T-helper 1 cell treated with Interleukin-12 subunit alpha and Interleukin-12 subunit beta and Interleukin-4 antibody, amounts not matched to agents 30 μg/mL and 1 μg/mL, for 36 hours (primary cell): ENCODE measurements at regions not wholly inside any gene's neighbourhood (a gene's known extent, or its start where the extent isn't known, plus 50 kb on each side); places are given as distances from the start of the nearest gene placed in this dataset.
"Not testable (repeated sequence)": the region's sequence is repeated elsewhere in the genome, so short reads cannot be mapped to it uniquely, and the experiment has no call there.

Source experiments
- H3K27ac Mint-ChIP-seq: one replicate; pipeline ENCODE4 v1.8.0; 2021; ENCODE audit warnings: mild to moderate bottlenecking, mixed read lengths
- H3K27me3 Mint-ChIP-seq: one replicate; pipeline ENCODE4 v1.8.0; 2021; ENCODE audit warnings: low read depth, mixed read lengths
- H3K36me3 Mint-ChIP-seq: one replicate; pipeline ENCODE4 v1.8.0; 2021; ENCODE audit warnings: low read depth, mixed read lengths
- H3K4me1 Mint-ChIP-seq: one replicate; pipeline ENCODE4 v1.8.0; 2021; ENCODE audit warnings: low read depth, mixed read lengths
- H3K4me3 Mint-ChIP-seq: one replicate; pipeline ENCODE4 v1.8.0; 2021; ENCODE audit warnings: mild to moderate bottlenecking, moderate library complexity, mixed read lengths
- H3K9me3 Mint-ChIP-seq: one replicate; pipeline ENCODE4 v1.8.0; 2021; ENCODE audit warnings: mixed read lengths

DNA sequence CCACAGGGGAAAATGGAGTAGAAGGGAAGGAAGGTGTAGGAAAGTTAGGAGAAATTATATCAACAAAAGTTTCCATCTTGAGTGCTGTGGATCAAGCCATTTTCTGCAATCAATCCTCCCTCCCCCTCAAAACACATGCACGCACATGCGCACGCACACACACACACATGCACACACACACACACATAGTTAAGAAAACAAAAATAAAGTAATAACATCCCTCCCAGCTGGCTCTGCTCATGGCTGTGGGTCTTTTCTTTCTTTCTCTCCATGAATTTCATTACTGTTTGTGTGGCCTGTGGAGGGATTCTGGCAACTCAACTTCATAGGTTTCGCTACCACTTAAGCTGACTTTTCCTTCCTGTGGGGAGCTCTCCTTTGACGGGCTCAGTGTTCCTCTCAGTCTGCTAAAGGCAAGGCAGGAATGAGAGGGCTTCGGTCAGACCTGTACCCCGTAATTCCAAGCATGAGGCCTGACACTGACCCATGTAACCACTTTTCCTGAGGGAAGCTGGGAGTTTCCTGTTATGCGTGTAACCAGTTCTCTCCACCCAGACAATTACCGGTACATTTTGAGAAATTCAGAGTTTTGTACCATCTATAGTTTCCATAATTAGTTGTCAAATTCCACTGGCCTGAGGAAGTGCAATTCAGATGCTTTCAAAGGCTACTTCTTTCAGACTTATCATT is 79.8 kb downstream of the ZNF92 start:
- H3K36me3 Mint-ChIP-seq = no peaks in the 10 kb centered on the region
- no peak overlapping the region for H3K4me3 Mint-ChIP-seq
- H3K27me3 Mint-ChIP-seq = peaks cover 39% of the 10 kb centered on the region
- H3K4me1 Mint-ChIP-seq = peaks cover 7% of the 10 kb centered on the region
- H3K9me3 Mint-ChIP-seq = peaks cover 3% of the 10 kb centered on the region
- no peak overlapping the region for H3K27ac Mint-ChIP-seq

DNA sequence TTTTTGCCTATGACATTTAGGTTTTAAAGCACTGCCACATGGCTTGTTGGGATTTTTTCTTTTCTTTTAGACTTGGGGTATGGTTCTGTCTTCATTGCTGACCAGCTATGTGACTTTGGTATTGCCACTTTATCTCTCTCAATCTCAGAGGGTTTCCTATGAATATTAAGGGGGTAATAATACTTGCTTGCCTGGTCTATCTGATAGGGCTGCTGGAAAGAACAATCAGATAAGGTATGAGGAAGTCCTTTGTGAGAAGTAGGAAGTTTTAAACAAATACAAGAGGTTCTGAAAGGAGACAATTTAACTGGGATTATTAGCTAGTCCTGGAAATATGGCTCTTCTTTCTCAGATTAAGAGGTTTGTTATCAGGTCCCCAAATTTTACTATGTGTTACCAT is 80.8 kb downstream of the ZNF92 start:
- Mint-ChIP-seq H3K27ac (no peak overlapping the region), H3K9me3 (peaks cover 3% of the 10 kb centered on the region), H3K4me1 (peaks cover 4% of the 10 kb centered on the region), H3K4me3 (no peak overlapping the region), H3K27me3 (peaks cover 39% of the 10 kb centered on the region), H3K36me3 (no peaks in the 10 kb centered on the region)

DNA sequence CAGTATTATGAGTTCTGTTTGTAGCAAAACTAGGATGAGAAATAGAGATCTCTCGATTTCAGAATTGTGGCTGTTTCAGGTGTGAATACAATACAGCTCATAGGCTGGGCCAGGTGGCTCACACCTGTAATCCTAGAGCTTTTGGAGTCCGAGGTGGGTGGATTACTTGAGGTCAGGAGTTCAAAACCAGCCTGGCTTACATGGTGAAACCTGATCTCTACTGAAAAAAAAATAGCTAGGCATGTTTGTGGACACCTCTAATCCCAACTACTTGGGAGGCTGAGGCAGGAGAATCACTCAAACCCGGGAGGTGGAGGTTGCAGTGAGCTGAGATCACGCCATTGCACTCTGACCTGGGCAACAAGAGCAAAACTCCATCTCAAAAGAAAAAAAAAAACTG is 81.4 kb downstream of the ZNF92 start:
- not testable (repeated sequence) for H3K36me3 Mint-ChIP-seq, H3K9me3 Mint-ChIP-seq, H3K27ac Mint-ChIP-seq, H3K4me1 Mint-ChIP-seq, H3K4me3 Mint-ChIP-seq
- peaks cover 39% of the 10 kb centered on the region for H3K27me3 Mint-ChIP-seq

DNA sequence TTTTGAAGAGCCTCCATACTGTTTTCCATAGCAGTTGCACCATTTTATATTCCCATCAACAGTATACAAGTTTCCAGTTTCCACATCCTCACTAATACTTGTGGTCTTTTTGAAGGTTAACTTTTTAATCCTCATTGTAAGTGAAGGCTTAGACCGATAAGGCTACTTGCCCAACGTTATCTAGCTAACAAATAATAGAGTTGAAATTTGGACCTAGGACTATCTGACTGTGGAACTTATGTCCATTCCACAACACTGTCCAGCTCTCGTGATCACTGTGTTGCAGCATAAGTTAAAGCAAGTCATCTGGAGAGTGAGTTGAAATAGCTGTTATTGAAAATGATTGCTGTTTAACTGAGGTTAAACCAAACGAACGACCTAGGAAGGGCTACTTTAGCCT is 84.0 kb downstream of the ZNF92 start:
- no peaks in the 10 kb centered on the region for H3K36me3 Mint-ChIP-seq
- H3K27ac Mint-ChIP-seq = no peak overlapping the region
- H3K9me3 Mint-ChIP-seq = no peaks in the 10 kb centered on the region
- no peaks in the 10 kb centered on the region for H3K4me1 Mint-ChIP-seq
- no peak overlapping the region for H3K4me3 Mint-ChIP-seq
- peaks cover 34% of the 10 kb centered on the region for H3K27me3 Mint-ChIP-seq

DNA sequence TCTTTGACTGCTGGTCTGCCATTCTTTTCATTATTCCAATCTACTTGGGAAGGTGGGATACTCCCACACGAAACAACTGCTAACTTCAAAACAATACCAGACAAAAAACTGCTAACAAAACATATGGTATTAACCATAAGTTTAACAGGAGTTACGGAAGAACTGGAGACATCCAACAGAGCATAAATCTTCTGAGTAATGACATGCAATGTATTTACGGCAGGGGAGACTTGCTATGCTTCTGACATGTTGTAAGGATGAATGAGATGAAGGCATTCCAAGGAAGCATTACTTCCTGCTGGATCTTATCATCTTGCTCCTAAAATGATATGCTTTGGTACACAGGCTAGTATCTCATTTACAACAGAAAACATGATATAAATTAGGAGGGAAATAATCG is 85.8 kb downstream of the ZNF92 start:
- Mint-ChIP-seq H3K9me3 (no peaks in the 10 kb centered on the region), H3K4me3 (no peak overlapping the region), H3K36me3 (no peaks in the 10 kb centered on the region), H3K4me1 (peaks cover 4% of the 10 kb centered on the region), H3K27ac (no peak overlapping the region), H3K27me3 (peaks cover 24% of the 10 kb centered on the region)

DNA sequence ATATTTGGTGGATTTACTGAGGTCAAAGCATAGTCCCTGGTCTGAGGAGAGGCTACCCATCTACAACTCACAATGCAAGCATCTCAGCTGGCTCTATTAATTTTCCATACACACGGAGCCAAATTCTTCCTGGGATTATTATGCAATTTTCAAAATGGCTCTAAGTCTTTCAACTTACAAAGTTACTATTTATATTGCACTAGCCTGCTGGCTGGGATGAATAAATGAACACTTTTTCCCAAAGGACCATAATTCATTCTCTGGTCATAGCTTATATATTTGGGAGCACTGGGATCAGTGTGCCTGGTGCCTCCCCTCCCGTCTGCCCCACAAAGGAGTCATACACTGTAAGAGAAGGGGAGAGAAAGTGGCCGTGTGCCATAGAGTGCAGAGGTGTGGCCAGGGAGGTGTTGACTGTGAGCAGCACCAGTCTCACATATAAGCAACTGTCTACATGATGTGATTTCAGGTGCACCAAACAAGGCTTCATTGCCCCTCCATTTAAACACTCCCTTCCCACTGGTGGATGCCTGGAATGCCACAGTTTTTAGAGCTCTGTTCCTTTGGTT is 88.6 kb downstream of the ZNF92 start:
- H3K27ac Mint-ChIP-seq = no peak overlapping the region
- H3K4me3 Mint-ChIP-seq = no peak overlapping the region
- no peaks in the 10 kb centered on the region for H3K36me3 Mint-ChIP-seq

DNA sequence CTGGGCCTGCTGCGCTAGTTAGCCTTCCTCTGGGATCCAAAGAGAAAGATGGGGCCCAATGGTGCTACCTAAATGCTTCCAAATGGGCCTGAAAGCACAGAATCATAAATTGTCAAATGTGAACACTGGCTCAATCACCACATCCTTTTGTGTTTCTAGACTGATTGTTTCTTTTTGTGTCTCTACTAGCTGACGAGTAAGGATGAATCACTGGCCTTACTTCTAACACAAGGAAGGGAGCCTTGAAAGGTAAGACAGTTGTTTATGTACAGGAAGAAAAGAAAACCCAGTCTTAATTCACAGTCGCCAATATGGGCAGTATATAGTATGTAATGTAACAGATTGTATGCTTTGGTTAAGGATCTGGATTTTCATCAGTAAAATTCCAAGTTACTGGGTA is 89.5 kb downstream of the ZNF92 start:
- H3K9me3 Mint-ChIP-seq = peaks cover 14% of the 10 kb centered on the region
- peaks cover 4% of the 10 kb centered on the region for H3K4me1 Mint-ChIP-seq
- no peak overlapping the region for H3K27ac Mint-ChIP-seq
- no peaks in the 10 kb centered on the region for H3K36me3 Mint-ChIP-seq
- H3K4me3 Mint-ChIP-seq = no peak overlapping the region
- H3K27me3 Mint-ChIP-seq = peaks cover 6% of the 10 kb centered on the region

More for the DNA sequence above, 88.6 kb downstream of the ZNF92 start:
- peaks cover 3% of the 10 kb centered on the region for H3K27me3 Mint-ChIP-seq
- peaks cover 7% of the 10 kb centered on the region for H3K9me3 Mint-ChIP-seq
- H3K4me1 Mint-ChIP-seq = peaks cover 4% of the 10 kb centered on the region

DNA sequence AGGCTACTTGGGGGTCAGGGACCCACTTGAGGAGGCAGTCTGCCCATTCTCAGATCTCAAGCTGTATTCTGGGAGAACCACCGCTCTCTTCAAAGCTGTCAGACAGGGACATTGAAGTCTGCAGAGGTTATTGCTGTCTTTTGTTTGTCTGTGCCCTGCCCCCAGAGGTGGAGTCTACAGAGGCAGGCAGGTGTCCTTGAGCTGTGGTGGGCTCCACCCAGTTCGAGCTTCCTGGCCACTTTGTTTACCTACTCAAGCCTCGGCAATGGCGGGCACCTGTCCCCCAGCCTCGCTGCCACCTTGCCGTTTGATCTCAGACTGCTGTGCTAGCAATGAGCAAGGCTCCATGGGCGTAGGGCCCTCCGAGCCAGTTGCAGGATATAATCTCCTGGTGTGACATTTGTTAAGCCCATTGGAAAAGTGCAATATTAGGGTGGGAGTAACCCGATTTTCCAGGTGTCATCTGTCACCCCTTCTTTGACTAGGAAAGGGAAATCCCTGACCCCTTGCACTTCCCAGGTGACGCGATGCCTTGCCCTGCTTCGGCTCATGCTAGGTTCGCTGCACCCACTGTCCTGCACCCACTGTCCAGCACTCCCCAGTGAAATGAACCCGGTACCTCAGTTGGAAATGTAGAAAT is 96.4 kb downstream of the ZNF92 start:
- H3K36me3 Mint-ChIP-seq = peaks cover 13% of the 10 kb centered on the region
- not testable (repeated sequence) for H3K4me3 Mint-ChIP-seq, H3K27ac Mint-ChIP-seq, H3K4me1 Mint-ChIP-seq
- H3K9me3 Mint-ChIP-seq = peaks cover 50% of the 10 kb centered on the region
- peaks cover 11% of the 10 kb centered on the region for H3K27me3 Mint-ChIP-seq

DNA sequence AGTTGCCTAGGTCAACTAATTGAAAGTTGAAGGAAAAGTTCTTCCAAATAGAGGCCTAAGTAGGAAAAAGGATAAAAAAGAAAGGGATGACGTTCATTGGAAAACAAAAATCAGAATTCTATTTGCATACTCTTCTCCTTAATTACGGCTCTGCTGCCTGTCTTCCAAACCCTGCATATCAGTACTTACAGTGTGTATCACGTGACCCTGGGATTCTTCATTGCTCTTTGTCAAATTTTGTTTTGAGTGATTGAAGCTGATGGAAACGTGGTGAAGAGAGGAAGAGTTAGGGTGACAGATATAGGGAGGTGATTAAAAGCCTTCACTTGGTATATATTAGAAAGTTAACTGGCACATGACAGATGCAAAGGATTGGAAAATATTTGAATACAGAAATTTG is 97.9 kb downstream of the ZNF92 start:
- Mint-ChIP-seq H3K27ac (no peak overlapping the region), H3K27me3 (peaks cover 11% of the 10 kb centered on the region), H3K9me3 (peaks cover 63% of the 10 kb centered on the region), H3K4me3 (no peak overlapping the region), H3K4me1 (peaks cover 25% of the 10 kb centered on the region), H3K36me3 (peaks cover 24% of the 10 kb centered on the region)

DNA sequence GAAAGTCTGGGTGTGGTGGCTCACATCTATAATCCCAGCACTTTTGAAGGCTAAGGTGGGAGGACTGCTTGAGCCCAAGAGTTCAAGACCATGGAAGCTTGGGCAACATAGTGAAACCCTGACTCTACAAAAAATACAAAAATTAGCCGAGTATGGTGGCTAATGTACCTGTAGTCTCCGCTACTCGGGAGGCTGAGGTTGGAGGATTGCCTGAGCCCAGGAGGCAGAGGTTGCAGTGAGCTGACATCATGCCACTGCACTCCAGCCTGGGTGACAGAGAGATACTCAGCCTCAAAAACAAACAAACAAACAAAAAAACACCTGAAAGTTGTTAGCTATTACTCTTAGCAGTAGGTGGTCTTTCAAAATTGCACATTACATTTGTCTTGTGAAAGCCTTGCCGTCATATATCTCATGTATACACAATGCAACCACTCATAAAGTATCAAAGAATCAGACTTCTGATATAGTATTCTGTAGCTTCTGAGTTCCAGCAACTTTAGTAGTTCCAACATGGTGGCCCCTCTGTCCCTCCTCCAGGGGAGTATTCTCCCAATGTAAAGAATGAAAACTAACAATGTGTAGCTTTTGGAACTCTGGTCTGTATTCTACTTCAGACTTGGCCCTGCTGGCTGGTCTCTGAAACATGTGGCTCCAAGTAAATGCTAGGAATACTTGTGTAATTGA is 101.5 kb downstream of the ZNF92 start:
- peaks cover 39% of the 10 kb centered on the region for H3K36me3 Mint-ChIP-seq
- H3K27me3 Mint-ChIP-seq = no peaks in the 10 kb centered on the region
- H3K4me1 Mint-ChIP-seq = peaks cover 40% of the 10 kb centered on the region
- H3K4me3 Mint-ChIP-seq = no peak overlapping the region
- H3K27ac Mint-ChIP-seq = peak overlapping the region; percentile 90
- H3K9me3 Mint-ChIP-seq = peaks cover 59% of the 10 kb centered on the region

DNA sequence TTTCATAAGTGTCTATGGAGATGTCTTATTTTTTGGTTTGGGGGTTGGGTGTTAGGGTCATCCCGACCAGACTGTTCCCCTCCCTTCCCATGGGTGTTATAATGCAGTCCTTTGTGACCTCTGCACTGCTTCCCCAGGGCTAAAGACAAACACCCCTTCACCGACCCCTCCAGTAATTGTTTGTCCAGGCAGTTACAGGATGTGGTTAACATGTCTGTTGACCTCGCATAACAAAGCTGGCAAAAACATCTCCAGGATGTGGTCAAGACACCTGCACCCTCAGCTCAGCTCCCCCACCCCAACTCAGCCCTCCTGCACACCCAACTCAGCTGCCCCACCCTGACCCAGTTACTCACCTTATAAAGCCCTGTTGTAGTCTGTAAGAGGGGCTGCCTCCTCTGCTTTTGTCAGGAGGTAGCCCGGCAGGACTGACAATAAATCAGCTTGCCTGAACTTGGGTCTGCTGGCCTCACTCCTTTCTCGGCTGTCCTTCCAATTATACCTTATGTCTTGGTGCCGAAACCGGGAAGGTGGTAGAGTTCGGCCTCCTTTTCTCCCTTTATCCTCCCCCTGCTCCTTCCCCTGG is 102.2 kb downstream of the ZNF92 start:
- Mint-ChIP-seq H3K4me1 (peaks cover 40% of the 10 kb centered on the region), H3K9me3 (peaks cover 61% of the 10 kb centered on the region), H3K4me3 (peak overlapping the region; percentile 71)

DNA sequence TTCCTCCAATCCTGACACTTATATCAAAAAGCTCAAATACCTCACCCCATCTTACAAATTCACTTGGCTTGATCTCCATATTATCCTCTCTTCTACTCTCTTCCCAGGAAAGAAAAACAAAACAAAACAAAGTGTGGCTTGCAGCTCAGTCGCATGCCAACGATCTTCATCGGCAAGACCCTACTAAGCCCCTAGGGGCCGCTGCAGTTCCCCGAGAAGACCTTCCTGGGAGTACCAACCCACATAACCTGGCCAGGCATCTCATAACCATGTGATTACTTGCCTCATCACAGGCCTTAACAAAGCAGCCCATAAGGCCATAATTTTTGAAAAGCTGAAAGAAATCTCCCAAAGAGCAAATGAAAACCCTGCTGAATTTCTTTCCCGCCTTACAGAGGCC is 103.7 kb downstream of the ZNF92 start:
- Mint-ChIP-seq H3K27ac (peak overlapping the region; percentile 15), H3K9me3 (peaks cover 64% of the 10 kb centered on the region), H3K36me3 (peaks cover 46% of the 10 kb centered on the region), H3K4me3 (no peak overlapping the region), H3K27me3 (peaks cover under 1% of the 10 kb centered on the region), H3K4me1 (peaks cover 40% of the 10 kb centered on the region)

More for the DNA sequence above, 102.2 kb downstream of the ZNF92 start:
- Mint-ChIP-seq H3K27me3 (no peaks in the 10 kb centered on the region), H3K27ac (peak overlapping the region; percentile 90), H3K36me3 (peaks cover 42% of the 10 kb centered on the region)

DNA sequence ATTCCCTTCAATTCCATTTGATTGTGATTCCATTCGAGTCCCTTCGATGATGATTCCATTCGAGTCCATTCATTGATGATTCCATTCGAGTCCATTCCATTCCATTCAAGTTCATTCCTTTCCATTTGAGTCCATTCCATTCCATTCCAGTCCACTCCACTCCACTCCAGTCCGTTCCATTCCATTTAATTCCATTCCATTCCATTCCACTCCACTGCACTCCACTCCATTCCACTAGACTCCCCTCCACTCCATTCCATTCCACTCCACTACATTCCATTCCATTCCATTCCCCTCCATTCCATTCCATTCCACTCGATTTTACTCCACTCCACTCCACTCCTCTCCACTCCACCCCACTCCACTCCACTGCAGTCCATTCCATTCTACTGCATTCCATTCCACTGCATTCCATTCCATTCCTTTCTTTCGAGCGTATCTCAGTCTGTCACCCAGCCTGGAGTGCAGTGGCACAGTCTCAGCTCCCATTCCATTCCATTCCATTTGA is 115.7 kb downstream of the ZNF92 start:
- no peaks in the 10 kb centered on the region for H3K27me3 Mint-ChIP-seq
- H3K4me3 Mint-ChIP-seq = no peak overlapping the region
- no peak overlapping the region for H3K27ac Mint-ChIP-seq
- H3K9me3 Mint-ChIP-seq = peaks cover 22% of the 10 kb centered on the region
- no peaks in the 10 kb centered on the region for H3K4me1 Mint-ChIP-seq
- H3K36me3 Mint-ChIP-seq = peaks cover 6% of the 10 kb centered on the region

DNA sequence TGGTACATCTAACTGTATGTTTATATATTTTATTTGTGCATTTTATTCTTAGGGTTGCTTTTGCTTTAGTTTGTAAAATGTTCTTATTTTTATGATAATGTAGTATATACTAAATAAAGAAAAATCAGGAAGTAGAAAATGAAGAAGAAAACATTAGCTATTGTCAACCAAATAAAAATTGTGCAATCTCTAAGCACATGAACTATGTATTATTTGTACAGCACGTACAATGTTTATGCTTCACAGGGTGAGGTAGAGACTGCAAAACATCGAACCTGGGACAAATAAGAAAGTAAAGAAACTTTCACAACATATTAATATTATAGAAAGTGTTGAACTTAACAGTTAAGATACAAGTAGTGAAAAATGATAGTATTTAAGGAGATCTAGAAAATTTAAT is 123.0 kb downstream of the ZNF92 start:
- not testable (repeated sequence) for H3K4me1 Mint-ChIP-seq, H3K27ac Mint-ChIP-seq, H3K36me3 Mint-ChIP-seq, H3K27me3 Mint-ChIP-seq, H3K9me3 Mint-ChIP-seq, H3K4me3 Mint-ChIP-seq
